A549 (cell line): ENCODE measurements at regions not wholly inside any gene's neighbourhood (a gene's known extent, or its start where the extent isn't known, plus 50 kb on each side); places are given as distances from the start of the nearest gene placed in this dataset.

ENCODE experiments used
- CEBPB ChIP-seq, 2 experiments: fragments of >200 bp in 1 of 2; sonication (Bioruptor Twin) in 1 of 2; formaldehyde crosslinking in 1 of 2; IDR thresholded peaks; 2 replicates each; pipeline ENCODE4 v1.6.1; 2012 to 2016
- FOSL2 ChIP-seq, 2 experiments: fragments of 450-650 bp in 1 of 2; fragments of >200 bp in 1 of 2; sonication (Bioruptor Twin) in 1 of 2; formaldehyde crosslinking; IDR thresholded peaks; 2 replicates each; pipeline versions ENCODE4 v1.5.0 to v1.6.1; 2016 to 2020; ENCODE audit warnings: mild to moderate bottlenecking in 1 of 2, moderate library complexity in 1 of 2
- KDM1A ChIP-seq: fragments of 200-600 bp; sonication (generic); IDR thresholded peaks from 2 replicates; pipeline ENCODE4 v1.6.1; 2016; ENCODE audit warnings: low read depth, mild to moderate bottlenecking
- NFE2L2 ChIP-seq: fragments of 150-350 bp; conservative IDR thresholded peaks from 2 replicates; pipeline ENCODE4 v1.6.1; 2014; ENCODE audit warnings: low read length
- POLR2A ChIP-seq: IDR thresholded peaks from 2 replicates; pipeline ENCODE4 v1.6.1; 2012; ENCODE audit warnings: mild to moderate bottlenecking, low read length
- RAD21 ChIP-seq, 2 experiments: fragments of >200 bp in 1 of 2; sonication (Bioruptor Twin) in 1 of 2; formaldehyde crosslinking in 1 of 2; IDR thresholded peaks in 1 of 2; conservative IDR thresholded peaks in 1 of 2; 2 replicates in 1 of 2; 3 replicates in 1 of 2; pipeline ENCODE4 v1.6.1; 2012 to 2018; ENCODE audit warnings: inconsistent platforms in 1 of 2
- RCOR1 ChIP-seq: fragments of 150-350 bp; IDR thresholded peaks from 2 replicates; pipeline ENCODE4 v1.6.1; 2014; ENCODE audit warnings: antibody characterized with exemption, low read length, low read depth
- RFX5 ChIP-seq: fragments of 450-650 bp; IDR thresholded peaks from 2 replicates; pipeline ENCODE4 v1.7.1; 2014; ENCODE audit warnings: antibody characterized with exemption, mild to moderate bottlenecking, moderate library complexity
- SMC3 ChIP-seq: fragments of >200 bp; sonication (Bioruptor Twin); formaldehyde crosslinking; IDR thresholded peaks from 3 replicates; pipeline ENCODE4 v1.6.1; 2018; ENCODE audit warnings: inconsistent platforms
- SREBF2 ChIP-seq: fragments of 450-650 bp; IDR thresholded peaks from 2 replicates; pipeline ENCODE4 v1.6.1; 2014; ENCODE audit warnings: mild to moderate bottlenecking, moderate library complexity
- TF ChIP-seq, protein P1 (sequence below): fragments of >200 bp; sonication (Bioruptor Twin); formaldehyde crosslinking; IDR thresholded peaks from 3 replicates; pipeline ENCODE4 v1.5.1; 2016
- TF ChIP-seq, protein P2 (sequence below): fragments of 450-650 bp; IDR thresholded peaks from 2 replicates; pipeline ENCODE4 v1.6.1; 2014; ENCODE audit warnings: antibody characterized with exemption
- TF ChIP-seq, protein P3 (sequence below): fragments of 250-450 bp; sonication (Bioruptor Pico); IDR thresholded peaks from 2 replicates; pipeline ENCODE4 v1.5.0; 2021; ENCODE audit warnings: mild to moderate bottlenecking, moderate library complexity, borderline replicate concordance

DNA sequence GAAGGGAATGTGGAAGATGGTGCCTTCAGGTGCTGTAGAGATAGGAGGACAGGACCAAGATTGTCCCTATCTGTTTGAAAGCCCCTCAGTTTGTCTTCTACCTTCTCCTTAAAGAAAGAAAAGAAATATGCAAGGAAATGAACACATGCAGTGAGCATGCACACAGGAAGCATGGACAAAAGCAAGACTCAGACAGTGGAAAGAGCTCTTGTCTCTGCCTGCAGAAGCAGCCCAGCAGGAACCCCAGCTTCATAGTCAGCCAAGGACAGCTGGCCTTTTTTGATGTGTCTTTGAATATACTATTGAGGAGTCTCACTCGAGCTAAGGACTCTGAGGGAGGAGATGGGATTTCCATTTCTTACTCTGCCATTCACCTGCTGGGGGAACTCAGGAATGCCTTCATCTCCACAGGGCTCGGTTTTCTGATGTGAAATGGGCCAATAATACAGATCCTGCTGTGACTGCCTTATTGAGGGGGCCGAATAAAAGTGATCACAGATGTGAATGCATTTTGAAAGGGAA is 132.5 kb upstream of the ADRA1B start:
- TF ChIP-seq POLR2A (no peak), CEBPB (IDR thresholded peaks at IDR 0.05) (no peak), RFX5 (no peak), RCOR1 (no peak), RAD21 (conservative IDR thresholded peaks at IDR 0.05 in 1 of 2, IDR thresholded peaks at IDR 0.05 in 1 of 2) (no peak), FOSL2 (IDR thresholded peaks at IDR 0.05) (no peak), FOSL2 (CRISPR knock-in tag; IDR thresholded peaks at IDR 0.05) (no peak), SREBF2 (no peak), KDM1A (no peak), SMC3 (no peak), NFE2L2 (no peak)
- TF ChIP-seq, protein P1, sequence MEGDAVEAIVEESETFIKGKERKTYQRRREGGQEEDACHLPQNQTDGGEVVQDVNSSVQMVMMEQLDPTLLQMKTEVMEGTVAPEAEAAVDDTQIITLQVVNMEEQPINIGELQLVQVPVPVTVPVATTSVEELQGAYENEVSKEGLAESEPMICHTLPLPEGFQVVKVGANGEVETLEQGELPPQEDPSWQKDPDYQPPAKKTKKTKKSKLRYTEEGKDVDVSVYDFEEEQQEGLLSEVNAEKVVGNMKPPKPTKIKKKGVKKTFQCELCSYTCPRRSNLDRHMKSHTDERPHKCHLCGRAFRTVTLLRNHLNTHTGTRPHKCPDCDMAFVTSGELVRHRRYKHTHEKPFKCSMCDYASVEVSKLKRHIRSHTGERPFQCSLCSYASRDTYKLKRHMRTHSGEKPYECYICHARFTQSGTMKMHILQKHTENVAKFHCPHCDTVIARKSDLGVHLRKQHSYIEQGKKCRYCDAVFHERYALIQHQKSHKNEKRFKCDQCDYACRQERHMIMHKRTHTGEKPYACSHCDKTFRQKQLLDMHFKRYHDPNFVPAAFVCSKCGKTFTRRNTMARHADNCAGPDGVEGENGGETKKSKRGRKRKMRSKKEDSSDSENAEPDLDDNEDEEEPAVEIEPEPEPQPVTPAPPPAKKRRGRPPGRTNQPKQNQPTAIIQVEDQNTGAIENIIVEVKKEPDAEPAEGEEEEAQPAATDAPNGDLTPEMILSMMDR: no peak
- TF ChIP-seq, protein P2, sequence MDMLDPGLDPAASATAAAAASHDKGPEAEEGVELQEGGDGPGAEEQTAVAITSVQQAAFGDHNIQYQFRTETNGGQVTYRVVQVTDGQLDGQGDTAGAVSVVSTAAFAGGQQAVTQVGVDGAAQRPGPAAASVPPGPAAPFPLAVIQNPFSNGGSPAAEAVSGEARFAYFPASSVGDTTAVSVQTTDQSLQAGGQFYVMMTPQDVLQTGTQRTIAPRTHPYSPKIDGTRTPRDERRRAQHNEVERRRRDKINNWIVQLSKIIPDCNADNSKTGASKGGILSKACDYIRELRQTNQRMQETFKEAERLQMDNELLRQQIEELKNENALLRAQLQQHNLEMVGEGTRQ: no peak
- TF ChIP-seq, protein P3, sequence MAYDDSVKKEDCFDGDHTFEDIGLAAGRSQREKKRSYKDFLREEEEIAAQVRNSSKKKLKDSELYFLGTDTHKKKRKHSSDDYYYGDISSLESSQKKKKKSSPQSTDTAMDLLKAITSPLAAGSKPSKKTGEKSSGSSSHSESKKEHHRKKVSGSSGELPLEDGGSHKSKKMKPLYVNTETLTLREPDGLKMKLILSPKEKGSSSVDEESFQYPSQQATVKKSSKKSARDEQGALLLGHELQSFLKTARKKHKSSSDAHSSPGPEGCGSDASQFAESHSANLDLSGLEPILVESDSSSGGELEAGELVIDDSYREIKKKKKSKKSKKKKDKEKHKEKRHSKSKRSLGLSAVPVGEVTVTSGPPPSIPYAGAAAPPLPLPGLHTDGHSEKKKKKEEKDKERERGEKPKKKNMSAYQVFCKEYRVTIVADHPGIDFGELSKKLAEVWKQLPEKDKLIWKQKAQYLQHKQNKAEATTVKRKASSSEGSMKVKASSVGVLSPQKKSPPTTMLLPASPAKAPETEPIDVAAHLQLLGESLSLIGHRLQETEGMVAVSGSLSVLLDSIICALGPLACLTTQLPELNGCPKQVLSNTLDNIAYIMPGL (CRISPR knock-in tag): no peak
